ENCODE measurements at regions not wholly inside any gene's neighbourhood (a gene's known extent, or its start where the extent isn't known, plus 50 kb on each side); places are given as distances from the start of the nearest gene placed in this dataset.

DNA sequence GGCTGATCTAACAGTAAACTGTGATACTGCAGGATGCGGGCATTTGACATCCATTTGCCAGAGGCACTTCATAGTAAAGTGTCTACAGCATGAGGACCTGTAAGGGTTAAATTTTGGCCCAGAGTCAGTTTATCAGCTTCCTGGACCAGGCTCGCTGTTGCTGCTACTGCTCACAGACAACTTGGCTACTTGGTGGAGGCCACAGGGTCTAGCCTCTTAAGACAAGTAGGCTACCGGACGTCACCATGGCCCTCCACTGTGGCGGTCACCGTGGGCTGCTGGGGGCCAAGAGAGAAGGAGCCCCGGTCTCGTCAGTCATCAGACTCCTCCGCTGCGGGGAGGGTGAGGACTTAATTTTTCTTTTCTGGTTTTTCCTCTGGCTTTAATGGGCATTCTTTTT lies 117.3 kb upstream of the PZP start:
- TF ChIP-seq, protein P1, sequence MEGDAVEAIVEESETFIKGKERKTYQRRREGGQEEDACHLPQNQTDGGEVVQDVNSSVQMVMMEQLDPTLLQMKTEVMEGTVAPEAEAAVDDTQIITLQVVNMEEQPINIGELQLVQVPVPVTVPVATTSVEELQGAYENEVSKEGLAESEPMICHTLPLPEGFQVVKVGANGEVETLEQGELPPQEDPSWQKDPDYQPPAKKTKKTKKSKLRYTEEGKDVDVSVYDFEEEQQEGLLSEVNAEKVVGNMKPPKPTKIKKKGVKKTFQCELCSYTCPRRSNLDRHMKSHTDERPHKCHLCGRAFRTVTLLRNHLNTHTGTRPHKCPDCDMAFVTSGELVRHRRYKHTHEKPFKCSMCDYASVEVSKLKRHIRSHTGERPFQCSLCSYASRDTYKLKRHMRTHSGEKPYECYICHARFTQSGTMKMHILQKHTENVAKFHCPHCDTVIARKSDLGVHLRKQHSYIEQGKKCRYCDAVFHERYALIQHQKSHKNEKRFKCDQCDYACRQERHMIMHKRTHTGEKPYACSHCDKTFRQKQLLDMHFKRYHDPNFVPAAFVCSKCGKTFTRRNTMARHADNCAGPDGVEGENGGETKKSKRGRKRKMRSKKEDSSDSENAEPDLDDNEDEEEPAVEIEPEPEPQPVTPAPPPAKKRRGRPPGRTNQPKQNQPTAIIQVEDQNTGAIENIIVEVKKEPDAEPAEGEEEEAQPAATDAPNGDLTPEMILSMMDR (conservative IDR thresholded peaks at IDR 0.05): no peak
- no peak for TF ChIP-seq EZH2 (IDR thresholded peaks at IDR 0.05; ENCODE audit: low read depth)
